GM12875 (cell line): ENCODE measurements at regions not wholly inside any gene's neighbourhood (a gene's known extent, or its start where the extent isn't known, plus 50 kb on each side); places are given as distances from the start of the nearest gene placed in this dataset.
"Not testable (repeated sequence)": the region's sequence is repeated elsewhere in the genome, so short reads cannot be mapped to it uniquely, and the experiment has no call there.

Source experiments
- H3K4me3 ChIP-seq: one replicate; pipeline ENCODE4 v1.5.1; 2011; ENCODE audit warnings: low read depth, low read length, control low read depth
- TF ChIP-seq, protein P1 (sequence below): IDR thresholded peaks from 2 replicates; pipeline ENCODE4 v1.5.1; 2011; ENCODE audit warnings: low read depth, mild to moderate bottlenecking, control low read depth, inconsistent platforms, low read length, moderate library complexity, borderline replicate concordance; ENCODE audit not compliant: insufficient read depth

DNA sequence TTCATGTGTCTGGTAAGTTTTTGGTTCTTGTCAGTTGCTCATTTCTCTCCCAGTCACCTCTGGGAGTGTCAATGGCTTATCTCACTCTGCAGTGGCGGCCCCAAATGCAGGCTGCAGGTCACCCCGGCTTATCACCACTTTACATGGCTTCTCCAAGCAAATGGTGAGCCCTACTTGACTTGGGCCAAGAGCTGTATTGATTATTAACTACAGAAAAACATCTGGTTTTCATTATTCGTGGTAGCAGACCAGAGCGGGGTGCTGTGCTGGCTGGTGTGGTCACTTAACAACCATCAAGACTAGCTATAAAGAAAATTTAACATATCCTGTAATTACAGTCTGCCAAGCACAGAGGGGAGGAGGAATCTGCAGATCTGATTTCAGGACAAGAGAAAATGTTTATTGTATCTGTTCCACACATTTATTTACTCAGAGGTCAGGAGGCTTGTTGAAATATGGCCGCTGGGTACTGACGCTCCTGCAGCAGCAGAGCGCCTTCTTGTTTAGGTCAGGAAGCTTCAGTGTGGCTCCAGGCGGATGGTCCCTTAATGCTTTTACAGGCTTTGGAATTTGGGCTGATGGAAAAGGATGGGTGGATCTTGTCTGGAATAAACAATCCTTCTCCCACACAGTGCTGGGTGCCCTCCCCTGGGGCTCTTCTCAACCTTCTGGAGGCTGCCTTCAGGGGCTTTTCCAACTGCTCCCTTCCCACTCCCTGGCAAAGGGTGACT, 87.8 kb downstream of the HLX start:
- TF ChIP-seq, protein P1, sequence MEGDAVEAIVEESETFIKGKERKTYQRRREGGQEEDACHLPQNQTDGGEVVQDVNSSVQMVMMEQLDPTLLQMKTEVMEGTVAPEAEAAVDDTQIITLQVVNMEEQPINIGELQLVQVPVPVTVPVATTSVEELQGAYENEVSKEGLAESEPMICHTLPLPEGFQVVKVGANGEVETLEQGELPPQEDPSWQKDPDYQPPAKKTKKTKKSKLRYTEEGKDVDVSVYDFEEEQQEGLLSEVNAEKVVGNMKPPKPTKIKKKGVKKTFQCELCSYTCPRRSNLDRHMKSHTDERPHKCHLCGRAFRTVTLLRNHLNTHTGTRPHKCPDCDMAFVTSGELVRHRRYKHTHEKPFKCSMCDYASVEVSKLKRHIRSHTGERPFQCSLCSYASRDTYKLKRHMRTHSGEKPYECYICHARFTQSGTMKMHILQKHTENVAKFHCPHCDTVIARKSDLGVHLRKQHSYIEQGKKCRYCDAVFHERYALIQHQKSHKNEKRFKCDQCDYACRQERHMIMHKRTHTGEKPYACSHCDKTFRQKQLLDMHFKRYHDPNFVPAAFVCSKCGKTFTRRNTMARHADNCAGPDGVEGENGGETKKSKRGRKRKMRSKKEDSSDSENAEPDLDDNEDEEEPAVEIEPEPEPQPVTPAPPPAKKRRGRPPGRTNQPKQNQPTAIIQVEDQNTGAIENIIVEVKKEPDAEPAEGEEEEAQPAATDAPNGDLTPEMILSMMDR = no peak
- no peak overlapping the region for H3K4me3 ChIP-seq

DNA sequence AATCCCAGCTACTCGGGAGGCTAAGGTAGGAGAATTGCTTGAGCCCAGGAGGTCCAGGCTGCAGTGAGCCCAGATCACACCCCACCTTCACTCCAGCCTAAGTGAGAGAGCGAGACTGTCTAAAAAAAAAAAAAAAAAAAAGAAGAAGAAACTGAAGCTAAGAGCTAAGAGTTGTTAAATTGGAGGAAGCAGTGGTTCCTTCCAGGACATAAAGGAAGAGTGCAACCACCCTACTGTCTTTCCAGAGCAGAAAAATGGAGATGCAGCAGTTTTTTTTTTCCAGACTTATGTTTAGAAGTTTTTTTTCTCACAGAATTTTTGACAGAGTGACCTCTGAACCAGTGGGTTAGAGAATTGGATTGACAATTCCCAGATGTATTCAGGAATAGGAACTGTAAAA, 88.7 kb downstream of the HLX start:
- TF ChIP-seq, protein P1 = no peak
- no peak overlapping the region for H3K4me3 ChIP-seq

DNA sequence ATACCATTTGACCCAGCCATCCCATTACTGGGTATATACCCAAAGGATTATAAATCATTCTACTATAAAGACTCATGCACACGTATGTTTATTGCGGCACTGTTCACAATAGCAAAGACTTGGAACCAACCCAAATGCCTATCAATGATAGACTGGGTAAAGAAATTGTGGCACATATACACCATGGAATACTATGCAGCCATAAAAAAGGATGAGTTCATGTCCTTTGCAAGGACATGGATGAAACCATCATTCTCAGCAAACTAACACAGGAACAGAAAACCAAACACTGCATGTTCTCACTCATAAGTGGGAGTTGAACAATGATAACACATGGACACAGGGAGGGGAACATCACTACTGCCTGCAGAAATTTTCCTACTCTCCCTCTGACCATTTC, 90.0 kb downstream of the HLX start:
- not testable (repeated sequence) for H3K4me3 ChIP-seq

DNA sequence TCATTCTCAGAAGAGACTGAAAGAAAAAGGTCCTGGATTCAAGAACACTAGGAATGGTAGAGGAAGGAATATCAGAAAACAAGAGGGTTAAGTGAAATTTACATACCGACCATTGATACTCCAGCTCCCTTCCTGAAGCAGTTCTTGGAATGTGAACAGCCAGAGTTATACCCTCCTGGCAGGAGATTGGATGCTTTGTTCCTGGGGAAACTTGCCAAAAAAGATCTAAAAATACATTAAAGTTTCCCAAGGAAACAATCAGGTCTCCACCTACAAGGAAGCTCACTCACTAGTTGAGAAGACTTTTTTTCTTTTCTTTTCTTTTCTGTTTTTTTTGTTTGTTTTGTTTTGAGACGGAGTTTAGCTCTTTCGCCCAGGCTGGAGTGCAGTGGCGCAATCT, 91.1 kb downstream of the HLX start:
- H3K4me3 ChIP-seq = no peak overlapping the region
- TF ChIP-seq, protein P1 = no peak

DNA sequence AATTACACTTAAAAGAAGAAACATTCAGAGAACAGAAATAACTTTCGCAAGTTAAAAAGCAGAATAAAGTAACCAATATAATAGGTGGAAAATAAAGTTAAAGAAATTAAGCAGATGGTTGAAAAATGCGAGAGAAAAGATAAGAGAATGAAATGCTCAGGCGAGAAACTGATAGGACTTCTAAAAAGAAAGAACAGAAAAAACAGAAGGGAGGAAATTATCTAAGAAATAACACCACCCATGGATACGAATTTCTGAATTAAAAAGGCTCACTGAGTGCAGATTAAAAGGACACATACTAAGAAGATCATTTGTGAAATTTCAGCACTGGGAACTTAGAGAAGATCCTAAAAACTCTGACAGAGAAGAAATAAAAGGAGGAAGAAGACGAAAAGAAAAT, 92.0 kb downstream of the HLX start:
- TF ChIP-seq, protein P1 = no peak

DNA sequence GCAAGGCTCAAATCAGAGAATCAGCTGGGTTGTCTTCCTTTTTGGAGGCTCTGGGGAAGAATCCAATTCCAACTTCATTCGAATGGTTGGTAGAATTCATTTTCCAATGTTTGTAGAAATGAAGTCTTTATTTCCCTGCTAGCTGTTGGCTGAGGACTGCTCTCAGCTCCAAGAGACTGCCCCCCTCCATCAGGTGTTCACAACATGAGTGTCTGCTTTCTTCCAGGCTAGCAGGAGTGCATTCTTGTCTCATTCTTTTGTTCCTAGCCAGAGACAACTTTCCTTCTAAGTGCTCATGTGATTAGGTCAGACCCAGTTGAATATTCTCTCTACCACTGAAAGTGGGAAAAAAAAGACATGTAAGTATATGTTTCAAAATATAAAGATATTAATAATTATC, 95.2 kb downstream of the HLX start:
- TF ChIP-seq, protein P1 = no peak
- no peak overlapping the region for H3K4me3 ChIP-seq

More for the DNA sequence above, 92.0 kb downstream of the HLX start:
- no peak overlapping the region for H3K4me3 ChIP-seq

DNA sequence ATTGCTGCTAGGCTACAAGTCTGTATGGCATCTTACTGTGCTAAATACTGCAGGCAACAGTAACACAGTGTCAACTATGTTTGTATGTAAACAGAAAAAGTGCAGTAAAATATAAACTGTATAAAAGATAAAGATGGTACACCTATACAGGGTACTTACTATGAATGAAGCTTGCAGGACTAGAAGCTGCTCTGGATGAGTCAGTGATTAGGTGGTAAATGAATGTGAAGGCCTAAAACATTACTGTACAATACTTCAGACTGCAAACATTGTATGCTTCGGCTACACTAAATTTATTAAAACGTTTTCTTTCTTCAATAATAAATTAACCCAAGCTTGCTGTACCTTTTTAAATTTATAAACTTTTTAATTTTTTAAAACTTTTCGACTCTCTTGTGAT, 97.1 kb downstream of the HLX start:
- no peak overlapping the region for H3K4me3 ChIP-seq
- TF ChIP-seq, protein P1 = no peak
